ENCODE measurements at regions not wholly inside any gene's neighbourhood (a gene's known extent, or its start where the extent isn't known, plus 50 kb on each side); places are given as distances from the start of the nearest gene placed in this dataset.

DNA sequence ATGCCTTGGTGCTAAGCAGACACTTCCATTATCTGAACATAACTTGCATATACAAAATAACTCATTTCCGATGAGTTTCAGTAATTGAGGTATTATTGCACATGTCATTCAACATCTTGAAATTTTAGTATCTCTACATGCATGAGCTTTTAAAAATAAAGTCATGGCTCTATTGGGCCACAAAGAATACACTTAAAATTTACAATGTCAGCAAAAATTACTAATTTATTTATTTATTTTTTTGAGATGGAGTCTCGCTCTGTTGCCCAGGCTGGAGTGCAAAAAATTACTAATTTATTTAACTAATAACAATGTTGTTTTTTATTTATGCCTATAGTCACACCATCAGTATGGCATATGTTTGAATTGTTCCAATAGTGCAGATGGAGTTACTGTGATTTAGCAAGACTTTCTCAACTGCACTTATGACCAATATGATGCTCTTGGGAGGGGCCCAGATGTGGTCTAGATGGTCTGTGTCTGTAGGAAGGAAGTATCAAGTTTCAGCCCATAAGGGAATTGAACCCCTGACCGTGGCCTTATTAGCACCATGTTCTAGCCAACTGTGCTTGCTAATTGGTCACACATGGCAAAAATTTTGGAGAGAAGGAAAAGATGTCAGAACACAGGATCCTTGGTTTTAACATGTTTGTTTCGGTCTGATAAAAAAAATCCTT is 370.7 kb upstream of the TSHZ2 start:
- Histone ChIP-seq H3K36me3 (ENCODE audit: control insufficient read depth in 1 of 2, insufficient read depth in 2 of 2, low read length in 2 of 2) (no peaks in the 10 kb centered on the region), H3K79me2 (ENCODE audit: insufficient read depth, low read length) (no peaks in the 10 kb centered on the region), H2AFZ (ENCODE audit: low read depth, low read length, poor library complexity, severe bottlenecking) (no peak overlapping the region), H4K20me1 (ENCODE audit: insufficient read depth) (no peaks in the 10 kb centered on the region), H3K9ac (ENCODE audit: low read length) (no peak overlapping the region), H3K4me1 (ENCODE audit: control insufficient read depth in 1 of 2, insufficient read depth in 2 of 2, low read length in 2 of 2) (no peaks in the 10 kb centered on the region), H3K27ac (ENCODE audit: low read depth, low read length) (no peak overlapping the region), H3K9me3 (ENCODE audit: control insufficient read depth in 1 of 2, insufficient read depth in 1 of 2, low read depth in 1 of 2, low read length in 2 of 2) (peaks cover 0 to 9% of the 10 kb centered on the region in 2 experiments; a peak in 1 of 4 replicates), H3K4me3 (replicated peaks in 1 of 2; ENCODE audit: low read depth in 1 of 2, low read length in 2 of 2) (no peak overlapping the region), H3K27me3 (ENCODE audit: insufficient read depth, low read length) (no peaks in the 10 kb centered on the region), H3K9me2 (ENCODE audit: insufficient read depth) (no peaks in the 10 kb centered on the region), H3K4me2 (ENCODE audit: low read length) (no peak overlapping the region)
- no TSS peak for BruUV-seq (replicated peaks)
- POLR2A ChIA-PET = no interaction called here
- TF ChIP-seq FOSL1 (IDR thresholded peaks at IDR 0.05; ENCODE audit: low read depth) (no peak), JUND (IDR thresholded peaks at IDR 0.05) (no peak)
- TF ChIP-seq, protein P1, sequence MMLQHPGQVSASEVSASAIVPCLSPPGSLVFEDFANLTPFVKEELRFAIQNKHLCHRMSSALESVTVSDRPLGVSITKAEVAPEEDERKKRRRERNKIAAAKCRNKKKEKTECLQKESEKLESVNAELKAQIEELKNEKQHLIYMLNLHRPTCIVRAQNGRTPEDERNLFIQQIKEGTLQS (IDR thresholded peaks at IDR 0.05) = no peak
- RAD21 ChIA-PET (ENCODE audit: low non-redundant PET in 1 of 2, low total read pairs in 2 of 2, uncharacterized antibody in 2 of 2, unreplicated experiment in 2 of 2) = no interaction called here
- DNase-seq (ENCODE audit: low read depth, low spot score) (no peak), ATAC-seq (no peak)
- intact Hi-C loops (cut with micrococcal nuclease) = loop anchor here (10.0 kb wide), 1 partner anchor 63 kb away; no protein-coding TSS in a partner anchor
- CTCF ChIA-PET = no interaction called here

DNA sequence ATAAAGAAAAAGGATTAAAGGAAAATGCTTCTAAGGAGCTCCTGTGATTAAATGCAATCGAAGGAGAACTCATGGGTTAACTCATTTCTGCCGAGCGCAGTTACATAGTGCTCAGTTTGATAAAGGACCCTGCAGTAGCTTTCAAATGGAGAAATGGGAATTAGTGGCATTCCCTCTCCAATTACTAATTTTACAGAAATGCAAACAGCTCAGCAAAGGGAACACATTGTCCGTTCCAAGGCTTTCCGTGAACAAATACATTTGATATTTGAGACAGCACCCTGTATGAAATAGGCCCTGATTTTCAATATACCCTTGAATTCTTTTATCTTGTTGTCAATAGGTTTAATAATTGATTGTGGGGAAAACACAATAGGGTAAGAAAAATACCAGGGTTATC is 375.9 kb upstream of the TSHZ2 start:
- Histone ChIP-seq H3K36me3 (ENCODE audit: control insufficient read depth in 1 of 2, insufficient read depth in 2 of 2, low read length in 2 of 2) (no peaks in the 10 kb centered on the region), H3K79me2 (ENCODE audit: insufficient read depth, low read length) (no peaks in the 10 kb centered on the region), H3K9ac (ENCODE audit: low read length) (no peak overlapping the region), H3K9me3 (ENCODE audit: control insufficient read depth in 1 of 2, insufficient read depth in 1 of 2, low read depth in 1 of 2, low read length in 2 of 2) (no peaks in the 10 kb centered on the region; a peak in 2 of 4 replicates), H3K27me3 (ENCODE audit: insufficient read depth, low read length) (no peaks in the 10 kb centered on the region), H3K27ac (ENCODE audit: low read depth, low read length) (no peak overlapping the region), H3K9me2 (ENCODE audit: insufficient read depth) (no peaks in the 10 kb centered on the region), H3K4me1 (ENCODE audit: control insufficient read depth in 1 of 2, insufficient read depth in 2 of 2, low read length in 2 of 2) (no peaks in the 10 kb centered on the region), H3K4me2 (ENCODE audit: low read length) (no peak overlapping the region), H4K20me1 (ENCODE audit: insufficient read depth) (no peaks in the 10 kb centered on the region), H3K4me3 (replicated peaks in 1 of 2; ENCODE audit: low read depth in 1 of 2, low read length in 2 of 2) (no peak overlapping the region), H2AFZ (ENCODE audit: low read depth, low read length, poor library complexity, severe bottlenecking) (no peak overlapping the region)
- ChIA-PET POLR2A (no interaction called here), RAD21 (ENCODE audit: low non-redundant PET in 1 of 2, low total read pairs in 2 of 2, uncharacterized antibody in 2 of 2, unreplicated experiment in 2 of 2) (no interaction called here), CTCF (no interaction called here)
- no peak for DNase-seq (ENCODE audit: low read depth, low spot score)
- intact Hi-C loops (cut with micrococcal nuclease) = no loop called here
- BruUV-seq (replicated peaks) = no TSS peak
- TF ChIP-seq EGR1 (IDR thresholded peaks at IDR 0.05; ENCODE audit: low read depth) (no peak), ELF1 (IDR thresholded peaks at IDR 0.05; ENCODE audit: borderline replicate concordance, low read depth) (no peak), POLR2AphosphoS5 (IDR thresholded peaks at IDR 0.05; ENCODE audit: low read depth, low read length) (no peak), SIN3A (IDR thresholded peaks at IDR 0.05; ENCODE audit: low read depth) (no peak)
- ATAC-seq = no peak

Data from HCT116 (cell line).